ENCODE measurements at regions not wholly inside any gene's neighbourhood (a gene's known extent, or its start where the extent isn't known, plus 50 kb on each side); places are given as distances from the start of the nearest gene placed in this dataset.
A peak's percentile ranks its signal among the peaks of the same experiment; 100 is the strongest.

DNA sequence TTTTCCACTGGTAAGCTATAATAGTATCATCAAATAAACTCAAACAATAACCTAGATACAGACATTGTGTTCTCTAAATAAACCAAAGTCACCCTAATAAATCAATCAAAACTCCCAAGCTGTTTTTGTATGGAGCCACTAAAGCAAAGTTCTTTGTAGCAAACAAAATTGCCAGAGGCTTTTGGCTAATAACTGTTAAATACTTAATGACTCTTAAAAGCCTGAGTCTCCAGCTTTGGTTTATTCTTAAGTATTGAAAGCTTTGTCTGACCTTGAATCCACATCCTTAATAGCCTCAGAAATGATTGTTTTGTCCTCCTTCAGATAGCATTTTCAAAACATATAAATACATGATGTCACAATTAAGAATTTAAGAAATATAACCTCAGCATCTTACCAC is 725.3 kb downstream of the SI start:
- no peaks in the 10 kb centered on the region for H3K79me2 ChIP-seq (ENCODE audit: insufficient read depth, low read length)
- no peak overlapping the region for H3K4me3 ChIP-seq (replicated peaks in 1 of 2; ENCODE audit: low read depth in 1 of 2, low read length in 2 of 2)
- intact Hi-C loops (cut with micrococcal nuclease): no loop called here
- BruUV-seq (replicated peaks): no TSS peak
- no peak overlapping the region for H3K27ac ChIP-seq (ENCODE audit: low read depth, low read length)
- no peak for DNase-seq (ENCODE audit: low read depth, low spot score)
- H3K27me3 ChIP-seq (ENCODE audit: insufficient read depth, low read length): no peaks in the 10 kb centered on the region
- H3K9me3 ChIP-seq (ENCODE audit: control insufficient read depth in 1 of 2, insufficient read depth in 1 of 2, low read depth in 1 of 2, low read length in 2 of 2): no peaks in the 10 kb centered on the region
- peak overlapping the region; percentile 46 for H2AFZ ChIP-seq (ENCODE audit: low read depth, low read length, poor library complexity, severe bottlenecking)
- H3K36me3 ChIP-seq (ENCODE audit: control insufficient read depth in 1 of 2, insufficient read depth in 2 of 2, low read length in 2 of 2): no peaks in the 10 kb centered on the region
- H3K4me1 ChIP-seq (ENCODE audit: control insufficient read depth in 1 of 2, insufficient read depth in 2 of 2, low read length in 2 of 2): no peaks in the 10 kb centered on the region; a peak in 1 of 4 replicates
- no peaks in the 10 kb centered on the region for H3K9me2 ChIP-seq (ENCODE audit: insufficient read depth)
- ATAC-seq: no peak
- CTCF ChIA-PET: no interaction called here
- no peaks in the 10 kb centered on the region for H4K20me1 ChIP-seq (ENCODE audit: insufficient read depth)
- POLR2A ChIA-PET: no interaction called here
- no peak overlapping the region for H3K4me2 ChIP-seq (ENCODE audit: low read length)
- H3K9ac ChIP-seq (ENCODE audit: low read length): no peak overlapping the region
- RAD21 ChIA-PET (ENCODE audit: low non-redundant PET in 1 of 2, low total read pairs in 2 of 2, uncharacterized antibody in 2 of 2, unreplicated experiment in 2 of 2): no interaction called here
- no peak for TF ChIP-seq ELF1 (IDR thresholded peaks at IDR 0.05; ENCODE audit: borderline replicate concordance, low read depth)
- no peak for TF ChIP-seq CEBPB (IDR thresholded peaks at IDR 0.05; ENCODE audit: low read depth)
- TF ChIP-seq POLR2A (IDR thresholded peaks at IDR 0.05; ENCODE audit: borderline replicate concordance, extremely low read depth, insufficient read depth, insufficient read length): no peak
- TF ChIP-seq CBX3 (IDR thresholded peaks at IDR 0.05; ENCODE audit: low read depth): no peak
- no peak for TF ChIP-seq EZH2phosphoT487 (IDR thresholded peaks at IDR 0.05; ENCODE audit: borderline replicate concordance)
- no peak for TF ChIP-seq JUND (IDR thresholded peaks at IDR 0.05)
- no peak for TF ChIP-seq EZH2 (IDR thresholded peaks at IDR 0.05)
- no peak for TF ChIP-seq YY1 (IDR thresholded peaks at IDR 0.05; ENCODE audit: extremely low read depth, insufficient replicate concordance, low read depth, low read length)
- no peak for TF ChIP-seq ZFX (IDR thresholded peaks at IDR 0.05)
- TF ChIP-seq TCF7L2 (IDR thresholded peaks at IDR 0.05; ENCODE audit: borderline replicate concordance, extremely low read depth, insufficient read depth, insufficient read length): no peak
- no peak for TF ChIP-seq SP1 (IDR thresholded peaks at IDR 0.05; ENCODE audit: low read depth)
- no peak for TF ChIP-seq RAD21 (IDR thresholded peaks at IDR 0.05; ENCODE audit: low read depth)
- no peak for TF ChIP-seq POLR2AphosphoS5 (IDR thresholded peaks at IDR 0.05; ENCODE audit: low read depth, low read length)
- no peak for TF ChIP-seq FOSL1 (IDR thresholded peaks at IDR 0.05; ENCODE audit: low read depth)
- TF ChIP-seq, protein P1, sequence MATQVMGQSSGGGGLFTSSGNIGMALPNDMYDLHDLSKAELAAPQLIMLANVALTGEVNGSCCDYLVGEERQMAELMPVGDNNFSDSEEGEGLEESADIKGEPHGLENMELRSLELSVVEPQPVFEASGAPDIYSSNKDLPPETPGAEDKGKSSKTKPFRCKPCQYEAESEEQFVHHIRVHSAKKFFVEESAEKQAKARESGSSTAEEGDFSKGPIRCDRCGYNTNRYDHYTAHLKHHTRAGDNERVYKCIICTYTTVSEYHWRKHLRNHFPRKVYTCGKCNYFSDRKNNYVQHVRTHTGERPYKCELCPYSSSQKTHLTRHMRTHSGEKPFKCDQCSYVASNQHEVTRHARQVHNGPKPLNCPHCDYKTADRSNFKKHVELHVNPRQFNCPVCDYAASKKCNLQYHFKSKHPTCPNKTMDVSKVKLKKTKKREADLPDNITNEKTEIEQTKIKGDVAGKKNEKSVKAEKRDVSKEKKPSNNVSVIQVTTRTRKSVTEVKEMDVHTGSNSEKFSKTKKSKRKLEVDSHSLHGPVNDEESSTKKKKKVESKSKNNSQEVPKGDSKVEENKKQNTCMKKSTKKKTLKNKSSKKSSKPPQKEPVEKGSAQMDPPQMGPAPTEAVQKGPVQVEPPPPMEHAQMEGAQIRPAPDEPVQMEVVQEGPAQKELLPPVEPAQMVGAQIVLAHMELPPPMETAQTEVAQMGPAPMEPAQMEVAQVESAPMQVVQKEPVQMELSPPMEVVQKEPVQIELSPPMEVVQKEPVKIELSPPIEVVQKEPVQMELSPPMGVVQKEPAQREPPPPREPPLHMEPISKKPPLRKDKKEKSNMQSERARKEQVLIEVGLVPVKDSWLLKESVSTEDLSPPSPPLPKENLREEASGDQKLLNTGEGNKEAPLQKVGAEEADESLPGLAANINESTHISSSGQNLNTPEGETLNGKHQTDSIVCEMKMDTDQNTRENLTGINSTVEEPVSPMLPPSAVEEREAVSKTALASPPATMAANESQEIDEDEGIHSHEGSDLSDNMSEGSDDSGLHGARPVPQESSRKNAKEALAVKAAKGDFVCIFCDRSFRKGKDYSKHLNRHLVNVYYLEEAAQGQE (IDR thresholded peaks at IDR 0.05; ENCODE audit: low read depth): no peak
- TF ChIP-seq, protein P2, sequence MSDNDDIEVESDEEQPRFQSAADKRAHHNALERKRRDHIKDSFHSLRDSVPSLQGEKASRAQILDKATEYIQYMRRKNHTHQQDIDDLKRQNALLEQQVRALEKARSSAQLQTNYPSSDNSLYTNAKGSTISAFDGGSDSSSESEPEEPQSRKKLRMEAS (IDR thresholded peaks at IDR 0.05): no peak
- TF ChIP-seq, protein P3, sequence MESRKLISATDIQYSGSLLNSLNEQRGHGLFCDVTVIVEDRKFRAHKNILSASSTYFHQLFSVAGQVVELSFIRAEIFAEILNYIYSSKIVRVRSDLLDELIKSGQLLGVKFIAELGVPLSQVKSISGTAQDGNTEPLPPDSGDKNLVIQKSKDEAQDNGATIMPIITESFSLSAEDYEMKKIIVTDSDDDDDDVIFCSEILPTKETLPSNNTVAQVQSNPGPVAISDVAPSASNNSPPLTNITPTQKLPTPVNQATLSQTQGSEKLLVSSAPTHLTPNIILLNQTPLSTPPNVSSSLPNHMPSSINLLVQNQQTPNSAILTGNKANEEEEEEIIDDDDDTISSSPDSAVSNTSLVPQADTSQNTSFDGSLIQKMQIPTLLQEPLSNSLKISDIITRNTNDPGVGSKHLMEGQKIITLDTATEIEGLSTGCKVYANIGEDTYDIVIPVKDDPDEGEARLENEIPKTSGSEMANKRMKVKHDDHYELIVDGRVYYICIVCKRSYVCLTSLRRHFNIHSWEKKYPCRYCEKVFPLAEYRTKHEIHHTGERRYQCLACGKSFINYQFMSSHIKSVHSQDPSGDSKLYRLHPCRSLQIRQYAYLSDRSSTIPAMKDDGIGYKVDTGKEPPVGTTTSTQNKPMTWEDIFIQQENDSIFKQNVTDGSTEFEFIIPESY (IDR thresholded peaks at IDR 0.05; ENCODE audit: extremely low read depth, insufficient replicate concordance, low read length): no peak
- no peak for TF ChIP-seq SRF (IDR thresholded peaks at IDR 0.05; ENCODE audit: low read depth)
- no peak for TF ChIP-seq ZNF274 (IDR thresholded peaks at IDR 0.05; ENCODE audit: low read depth, low read length)
- TF ChIP-seq, protein P4, sequence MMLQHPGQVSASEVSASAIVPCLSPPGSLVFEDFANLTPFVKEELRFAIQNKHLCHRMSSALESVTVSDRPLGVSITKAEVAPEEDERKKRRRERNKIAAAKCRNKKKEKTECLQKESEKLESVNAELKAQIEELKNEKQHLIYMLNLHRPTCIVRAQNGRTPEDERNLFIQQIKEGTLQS (IDR thresholded peaks at IDR 0.05): no peak

All from HCT116 (cell line).